Muscle layer of duodenum (tissue), 2 donors: ENCODE measurements at regions not wholly inside any gene's neighbourhood (a gene's known extent, or its start where the extent isn't known, plus 50 kb on each side); places are given as distances from the start of the nearest gene placed in this dataset.

Experiments
- H3K27ac ChIP-seq: one replicate; pipeline ENCODE4 v1.7.0; 2013; ENCODE audit warnings: mild to moderate bottlenecking, low read length
- H3K27me3 ChIP-seq: one replicate; pipeline ENCODE4 v1.7.0; 2013; ENCODE audit warnings: low read depth, mild to moderate bottlenecking, control low read depth, low read length
- H3K36me3 ChIP-seq, 2 donors: one replicate each; pipeline ENCODE4 v1.7.0; 2013; ENCODE audit warnings: low read length in 2 of 2, control low read depth in 1 of 2, mild to moderate bottlenecking in 1 of 2; ENCODE audit not compliant: insufficient read depth in 2 of 2, control insufficient read depth in 1 of 2
- H3K4me1 ChIP-seq, 2 donors: one replicate each; pipeline ENCODE4 v1.7.0; 2013; ENCODE audit warnings: low read length in 2 of 2, mild to moderate bottlenecking in 2 of 2, control low read depth in 1 of 2, moderate library complexity in 1 of 2; ENCODE audit not compliant: insufficient read depth in 2 of 2, control insufficient read depth in 1 of 2
- H3K4me3 ChIP-seq, 2 donors: one replicate each; pipeline ENCODE4 v1.7.0; 2013; ENCODE audit warnings: low read length in 2 of 2, low read depth in 1 of 2, mild to moderate bottlenecking in 1 of 2
- H3K9me3 ChIP-seq, 2 donors: one replicate each; pipeline ENCODE4 v1.7.0; 2013; ENCODE audit warnings: low read length in 2 of 2, control low read depth in 1 of 2, mild to moderate bottlenecking in 1 of 2; ENCODE audit not compliant: control insufficient read depth in 1 of 2
- donor health status: healthy.

GRCh38 chr18:55642191-55642590 lies 54.2 kb upstream of the TCF4 start:
- H3K4me1 ChIP-seq, result no peaks in the 10 kb centered on the region
- H3K36me3 ChIP-seq, result no peaks in the 10 kb centered on the region
- no peaks in the 10 kb centered on the region for H3K27me3 ChIP-seq
- H3K27ac ChIP-seq, result no peak overlapping the region
- H3K4me3 ChIP-seq, result no peak overlapping the region
- H3K9me3 ChIP-seq, result peaks cover 0 to 11% of the 10 kb centered on the region in 2 donors

GRCh38 chr18:55641486-55641885 lies 53.5 kb upstream of the TCF4 start:
- Histone ChIP-seq H3K4me3 (no peak overlapping the region), H3K27me3 (no peaks in the 10 kb centered on the region), H3K4me1 (no peaks in the 10 kb centered on the region), H3K36me3 (no peaks in the 10 kb centered on the region), H3K27ac (no peak overlapping the region), H3K9me3 (peaks cover 0 to 11% of the 10 kb centered on the region in 2 donors)
